Activated CD4-positive, alpha-beta T cell treated with anti-CD3 and anti-CD28 coated beads, Interleukin-2, amount 10 ng/mL, durations not matched to agents 7 days and 5 days (primary cell): ENCODE measurements at regions not wholly inside any gene's neighbourhood (a gene's known extent, or its start where the extent isn't known, plus 50 kb on each side); places are given as distances from the start of the nearest gene placed in this dataset.
"Not testable (repeated sequence)": the region's sequence is repeated elsewhere in the genome, so short reads cannot be mapped to it uniquely, and the experiment has no call there.

Source experiments
- CTCF ChIA-PET: fragments of 350-600 bp; sonication (Branson Sonifier 250); formaldehyde crosslinking; loops from one replicate; lab custom pipeline; 2021; ENCODE audit warnings: antibody characterized with exemption; lab: Charles Lee
- POLR2A ChIA-PET: fragments of 350-600 bp; sonication (Branson Sonifier 250); formaldehyde crosslinking; loops from one replicate; lab custom pipeline; 2021; ENCODE audit warnings: antibody characterized with exemption; lab: Charles Lee
- DNase-seq: peaks from one replicate; pipeline ENCODE4 v3.0.0-alpha.2; 2020
- H3K27ac Mint-ChIP-seq: one replicate; pipeline ENCODE4 v1.8.0; 2021; ENCODE audit warnings: mild to moderate bottlenecking, moderate library complexity, mixed read lengths
- H3K27me3 Mint-ChIP-seq: one replicate; pipeline ENCODE4 v1.8.0; 2021; ENCODE audit warnings: mixed read lengths
- H3K36me3 Mint-ChIP-seq: one replicate; pipeline ENCODE4 v1.8.0; 2021; ENCODE audit warnings: low read depth, mixed read lengths
- H3K4me1 Mint-ChIP-seq: one replicate; pipeline ENCODE4 v1.8.0; 2021; ENCODE audit warnings: mixed read lengths
- H3K4me3 Mint-ChIP-seq: one replicate; pipeline ENCODE4 v1.8.0; 2021; ENCODE audit warnings: mild to moderate bottlenecking, moderate library complexity, mixed read lengths
- H3K9me3 Mint-ChIP-seq: one replicate; pipeline ENCODE4 v1.8.0; 2021; ENCODE audit warnings: mixed read lengths

DNA sequence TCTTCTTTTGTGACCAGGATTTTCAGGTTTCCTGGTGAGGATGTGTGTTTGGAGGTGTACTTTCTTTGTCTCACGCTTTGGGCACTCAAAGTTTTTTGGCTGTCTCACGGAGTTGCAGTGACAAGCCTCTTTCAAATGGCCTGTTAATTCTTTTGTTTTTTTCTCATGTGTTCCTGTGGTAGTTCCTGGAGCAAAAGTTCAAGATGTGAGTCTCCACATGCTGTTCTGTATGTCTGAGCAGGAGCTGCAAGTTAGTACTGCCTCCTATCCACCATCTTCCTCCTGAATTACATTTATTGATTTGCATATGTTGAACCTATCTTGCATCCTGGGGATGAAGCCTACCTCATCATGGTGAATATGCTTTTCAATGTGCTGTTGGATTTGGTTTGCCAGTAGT is 118.5 kb downstream of the VSIG4 start:
- H3K27ac Mint-ChIP-seq = no peak overlapping the region

DNA sequence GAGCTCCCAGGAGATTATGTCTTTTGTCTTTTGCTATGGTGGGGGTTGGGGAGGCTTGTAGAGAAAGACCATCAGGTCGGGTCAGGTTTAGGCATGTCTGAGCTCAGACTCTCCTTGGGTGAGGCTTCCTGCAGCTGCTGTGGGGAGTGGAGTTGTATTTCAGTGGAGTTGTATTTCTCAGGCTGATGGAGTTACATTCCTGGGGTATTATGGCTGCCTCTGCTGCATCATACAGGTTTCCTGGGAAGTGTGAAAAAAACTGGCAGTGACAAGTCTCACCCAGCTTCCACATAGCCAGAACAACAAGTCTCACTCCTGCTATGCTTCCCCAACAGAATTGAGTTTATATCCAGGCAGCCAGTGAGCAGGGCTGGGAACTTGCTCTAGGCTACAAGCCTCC is 119.3 kb downstream of the VSIG4 start:
- peaks cover 45% of the 10 kb centered on the region for H3K4me1 Mint-ChIP-seq
- peak overlapping the region; percentile 50 for H3K27ac Mint-ChIP-seq
- no peaks in the 10 kb centered on the region for H3K27me3 Mint-ChIP-seq
- H3K36me3 Mint-ChIP-seq = peaks cover 24% of the 10 kb centered on the region
- H3K4me3 Mint-ChIP-seq = no peak overlapping the region
- no peak for DNase-seq
- ChIA-PET POLR2A (no interaction called here), CTCF (no interaction called here)
- peaks cover 26% of the 10 kb centered on the region for H3K9me3 Mint-ChIP-seq

More for the DNA sequence above, 118.5 kb downstream of the VSIG4 start:
- no peak for DNase-seq
- peaks cover 31% of the 10 kb centered on the region for H3K9me3 Mint-ChIP-seq
- peaks cover 52% of the 10 kb centered on the region for H3K4me1 Mint-ChIP-seq
- H3K27me3 Mint-ChIP-seq = no peaks in the 10 kb centered on the region
- H3K36me3 Mint-ChIP-seq = peaks cover 30% of the 10 kb centered on the region
- H3K4me3 Mint-ChIP-seq = no peak overlapping the region
- POLR2A ChIA-PET = no interaction called here
- CTCF ChIA-PET = no interaction called here

DNA sequence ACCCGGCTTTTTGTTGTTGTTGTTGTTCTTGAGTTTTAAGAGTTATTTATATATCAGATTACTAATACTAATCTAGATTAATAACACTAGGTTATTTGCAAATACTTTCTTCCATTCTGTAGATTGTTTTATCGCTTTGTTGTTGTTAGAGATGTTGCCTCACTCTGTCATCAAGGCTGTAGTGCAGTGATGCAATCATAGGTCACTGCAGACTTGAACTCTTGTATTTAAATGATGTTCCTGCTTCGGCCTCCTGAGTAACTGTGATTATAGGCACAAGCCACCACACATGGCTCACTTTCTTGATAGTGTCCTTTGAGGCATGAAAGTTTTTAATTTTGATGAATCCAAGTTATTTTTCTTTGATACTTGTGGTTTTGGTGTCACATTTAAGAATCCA is 129.0 kb downstream of the VSIG4 start:
- ChIA-PET CTCF (no interaction called here), POLR2A (no interaction called here)
- H3K4me1 Mint-ChIP-seq = no peaks in the 10 kb centered on the region
- peaks cover 3% of the 10 kb centered on the region for H3K36me3 Mint-ChIP-seq
- no peak overlapping the region for H3K4me3 Mint-ChIP-seq
- peaks cover 3% of the 10 kb centered on the region for H3K9me3 Mint-ChIP-seq
- H3K27ac Mint-ChIP-seq = no peak overlapping the region
- no peak for DNase-seq
- H3K27me3 Mint-ChIP-seq = no peaks in the 10 kb centered on the region

DNA sequence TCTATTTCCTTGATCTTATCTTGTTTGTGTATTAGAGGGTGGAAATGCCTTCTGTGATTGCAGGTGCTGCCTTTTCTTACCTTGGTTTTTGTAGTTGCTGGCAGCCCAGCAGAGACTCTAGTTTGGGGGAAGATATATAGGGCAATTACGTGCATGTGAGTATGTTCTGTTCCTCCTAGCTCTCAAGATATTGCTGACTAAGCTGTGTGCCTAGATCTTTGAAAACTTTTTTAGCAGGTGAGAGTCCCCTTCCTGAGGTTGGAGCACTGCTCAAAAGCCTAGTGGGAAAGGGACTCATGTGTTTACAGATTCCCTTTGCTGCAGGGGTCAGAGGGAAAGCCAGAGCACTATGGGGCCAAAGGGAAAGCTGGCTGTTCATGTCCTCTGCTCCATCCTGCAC is 136.1 kb downstream of the VSIG4 start:
- Mint-ChIP-seq H3K27ac (no peak overlapping the region), H3K9me3 (peaks cover 6% of the 10 kb centered on the region), H3K36me3 (peaks cover 7% of the 10 kb centered on the region), H3K27me3 (no peaks in the 10 kb centered on the region), H3K4me1 (peaks cover 16% of the 10 kb centered on the region), H3K4me3 (no peak overlapping the region)
- no peak for DNase-seq
- ChIA-PET POLR2A (no interaction called here), CTCF (no interaction called here)

DNA sequence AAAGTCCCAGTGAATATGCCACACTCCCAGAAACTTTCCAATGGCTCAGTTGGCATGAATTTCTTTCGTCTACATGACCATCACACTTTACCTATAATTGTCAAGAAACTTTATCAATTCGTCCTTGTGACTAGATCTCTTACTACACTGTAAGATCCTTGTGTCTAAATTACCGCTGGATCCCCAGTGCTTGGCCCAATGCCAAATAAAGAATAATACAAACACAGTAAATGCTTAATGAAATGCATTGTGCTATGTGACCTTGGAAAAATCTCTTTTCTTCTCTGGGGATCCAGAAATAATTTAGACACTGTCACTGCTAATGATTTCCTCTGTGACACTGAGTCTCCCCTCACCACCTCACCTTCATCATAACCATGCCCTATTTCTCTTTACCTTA is 137.9 kb downstream of the VSIG4 start:
- no peak overlapping the region for H3K4me3 Mint-ChIP-seq
- ChIA-PET CTCF (no interaction called here), POLR2A (no interaction called here)
- peaks cover 7% of the 10 kb centered on the region for H3K36me3 Mint-ChIP-seq
- no peaks in the 10 kb centered on the region for H3K27me3 Mint-ChIP-seq
- H3K9me3 Mint-ChIP-seq = peaks cover 10% of the 10 kb centered on the region
- peaks cover 16% of the 10 kb centered on the region for H3K4me1 Mint-ChIP-seq
- DNase-seq = no peak
- no peak overlapping the region for H3K27ac Mint-ChIP-seq

DNA sequence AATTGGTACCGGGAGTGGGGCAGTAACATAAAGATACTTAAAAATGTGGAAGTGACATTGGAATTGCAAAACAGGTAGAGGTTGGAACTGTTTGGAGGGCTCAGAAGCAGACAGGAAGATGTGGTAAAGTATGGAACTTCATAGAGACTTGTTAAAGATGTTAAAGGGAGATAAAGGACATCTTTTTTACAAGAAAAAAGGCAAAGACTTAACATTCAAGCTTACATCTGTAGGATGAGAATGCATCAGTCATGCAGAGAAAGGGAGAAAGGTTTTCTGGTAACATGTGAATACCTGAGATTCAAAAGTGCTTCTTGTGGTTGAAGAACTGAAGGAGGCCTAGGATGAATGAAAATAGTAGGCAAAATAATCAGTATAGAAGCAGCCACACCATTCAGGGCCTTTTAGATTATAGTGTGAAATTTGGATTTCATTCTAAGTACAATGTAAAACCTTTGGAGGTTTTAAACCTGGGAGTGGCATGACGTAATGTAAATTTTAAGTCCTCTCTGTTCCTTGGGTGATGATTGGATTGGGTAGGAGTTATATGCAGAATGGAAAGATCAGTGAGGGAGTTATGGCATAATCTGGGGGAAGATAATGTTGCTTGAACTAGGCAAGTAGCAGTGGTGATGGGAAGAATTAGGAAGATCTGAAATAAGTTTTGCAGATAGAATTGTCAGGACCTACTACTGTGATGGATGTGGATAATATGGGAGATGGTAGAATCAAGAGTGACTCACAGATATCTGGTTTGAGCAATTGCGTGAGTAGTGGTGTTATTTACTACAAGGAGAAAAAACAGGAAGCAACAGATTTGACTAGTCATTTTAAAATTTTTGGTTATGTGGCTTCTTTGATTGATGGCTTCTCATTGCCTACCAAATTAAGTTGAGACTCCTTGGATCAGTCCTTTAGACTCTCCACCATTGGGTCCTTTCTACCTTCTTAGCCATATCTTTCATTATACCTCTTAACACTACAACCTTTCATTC is 138.7 kb downstream of the VSIG4 start:
- no peak overlapping the region for H3K4me3 Mint-ChIP-seq
- H3K4me1 Mint-ChIP-seq = peaks cover 16% of the 10 kb centered on the region
- POLR2A ChIA-PET = no interaction called here
- DNase-seq = no peak
- H3K27ac Mint-ChIP-seq = no peak overlapping the region
- peaks cover 7% of the 10 kb centered on the region for H3K36me3 Mint-ChIP-seq
- CTCF ChIA-PET = no interaction called here
- no peaks in the 10 kb centered on the region for H3K27me3 Mint-ChIP-seq
- peaks cover 10% of the 10 kb centered on the region for H3K9me3 Mint-ChIP-seq

DNA sequence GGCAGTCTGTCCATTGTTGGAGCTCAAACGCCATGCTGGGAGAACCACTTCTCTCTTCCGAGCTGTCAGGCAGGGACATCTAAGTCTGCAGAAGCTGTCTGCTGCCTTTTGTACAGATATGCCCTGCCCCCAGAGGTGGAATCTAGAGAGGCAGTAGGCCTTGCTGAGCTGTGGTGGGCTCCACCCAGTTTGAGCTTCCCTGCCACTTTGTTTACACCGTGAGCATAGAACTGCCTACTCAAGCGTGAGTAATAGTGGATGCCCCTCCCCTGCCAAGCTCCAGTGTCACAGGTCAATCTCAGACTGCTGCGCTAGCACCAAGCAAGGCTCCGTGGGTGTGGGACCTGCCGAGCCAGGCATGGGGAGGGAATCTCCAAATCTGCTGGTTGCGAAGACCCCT is 145.7 kb downstream of the VSIG4 start:
- Mint-ChIP-seq H3K27me3 (no peaks in the 10 kb centered on the region), H3K9me3 (peaks cover 10% of the 10 kb centered on the region), H3K4me1 (peaks cover 17% of the 10 kb centered on the region), H3K4me3 (no peak overlapping the region), H3K27ac (no peak overlapping the region), H3K36me3 (peaks cover 4% of the 10 kb centered on the region)
- POLR2A ChIA-PET = no interaction called here
- no peak for DNase-seq
- CTCF ChIA-PET = interaction anchor here (1.9 to 2.0 kb wide), 2 partner anchors 11 to 14 kb away, joined by 4 to 7 read pairs; no protein-coding TSS in a partner anchor

DNA sequence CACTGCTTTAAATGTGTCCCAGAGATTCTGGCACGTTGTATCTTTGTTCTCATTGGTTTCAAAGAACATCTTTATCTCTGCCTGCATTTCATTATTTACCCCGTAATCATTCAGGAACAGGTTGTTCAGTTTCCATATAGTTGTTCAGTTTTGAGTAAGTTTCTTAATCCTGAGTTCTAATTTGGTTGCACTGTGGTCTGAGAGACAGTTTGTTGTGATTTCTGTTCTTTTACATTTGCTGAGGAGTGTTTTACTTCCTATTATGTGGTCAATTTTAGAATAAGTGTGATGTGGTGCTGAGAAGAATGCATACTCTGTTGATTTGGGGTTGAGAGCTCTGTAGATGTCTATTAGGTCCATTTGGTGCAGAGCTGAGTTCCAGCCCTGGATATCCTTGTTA is 148.1 kb downstream of the VSIG4 start:
- CTCF ChIA-PET = interaction anchor here (1.1 kb wide), 1 partner anchor 28 kb away, joined by 3 read pairs; no protein-coding TSS in a partner anchor
- H3K36me3 Mint-ChIP-seq, H3K27me3 Mint-ChIP-seq, H3K4me3 Mint-ChIP-seq, DNase-seq, H3K27ac Mint-ChIP-seq, H3K9me3 Mint-ChIP-seq, POLR2A ChIA-PET: not testable (repeated sequence)
- H3K4me1 Mint-ChIP-seq = peaks cover 17% of the 10 kb centered on the region

DNA sequence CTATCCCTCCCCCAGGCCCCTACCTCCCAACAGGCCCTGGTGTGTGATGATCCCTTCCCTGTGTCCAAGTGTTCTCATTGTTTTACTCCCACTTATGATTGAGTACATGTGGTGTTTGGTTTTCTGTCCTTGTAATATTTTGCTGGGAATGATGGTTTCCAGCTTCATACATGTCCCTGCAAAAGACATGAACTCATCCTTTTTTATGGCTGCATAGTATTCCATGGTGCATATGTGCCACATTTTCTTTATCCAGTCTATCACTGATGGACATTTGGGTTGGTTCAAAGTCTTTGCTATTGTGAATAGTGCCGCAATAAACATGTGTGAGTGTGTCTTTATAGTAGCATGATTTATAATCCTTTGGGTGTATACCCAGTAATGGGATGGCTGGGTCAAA is 151.7 kb downstream of the VSIG4 start:
- DNase-seq, CTCF ChIA-PET, POLR2A ChIA-PET, H3K27me3 Mint-ChIP-seq, H3K36me3 Mint-ChIP-seq, H3K9me3 Mint-ChIP-seq, H3K27ac Mint-ChIP-seq, H3K4me3 Mint-ChIP-seq: not testable (repeated sequence)
- H3K4me1 Mint-ChIP-seq = peaks cover 22% of the 10 kb centered on the region

DNA sequence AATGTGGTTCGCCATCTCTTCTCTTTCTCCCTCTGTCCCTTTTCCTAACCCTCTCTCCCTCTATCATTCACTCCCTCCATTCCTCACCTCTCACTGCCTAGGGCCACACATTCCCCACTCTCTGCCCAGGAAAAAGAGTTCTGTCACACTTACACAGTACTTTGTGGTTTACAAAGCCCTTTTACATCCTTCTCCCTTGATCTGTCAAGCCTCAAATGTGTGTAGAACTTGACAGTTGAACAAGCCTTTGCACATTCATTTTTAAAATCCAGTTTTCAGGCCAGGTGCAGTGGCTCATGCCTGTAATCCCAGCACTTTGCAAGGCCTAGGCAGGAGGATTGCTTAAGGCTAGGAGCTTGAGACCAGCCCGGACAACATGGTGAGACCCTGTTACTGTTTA is 156.3 kb downstream of the VSIG4 start:
- POLR2A ChIA-PET = no interaction called here
- no peaks in the 10 kb centered on the region for H3K9me3 Mint-ChIP-seq
- H3K36me3 Mint-ChIP-seq = no peaks in the 10 kb centered on the region
- no peak overlapping the region for H3K4me3 Mint-ChIP-seq
- peaks cover 9% of the 10 kb centered on the region for H3K4me1 Mint-ChIP-seq
- no peaks in the 10 kb centered on the region for H3K27me3 Mint-ChIP-seq
- H3K27ac Mint-ChIP-seq = no peak overlapping the region
- CTCF ChIA-PET = no interaction called here
- DNase-seq = no peak

DNA sequence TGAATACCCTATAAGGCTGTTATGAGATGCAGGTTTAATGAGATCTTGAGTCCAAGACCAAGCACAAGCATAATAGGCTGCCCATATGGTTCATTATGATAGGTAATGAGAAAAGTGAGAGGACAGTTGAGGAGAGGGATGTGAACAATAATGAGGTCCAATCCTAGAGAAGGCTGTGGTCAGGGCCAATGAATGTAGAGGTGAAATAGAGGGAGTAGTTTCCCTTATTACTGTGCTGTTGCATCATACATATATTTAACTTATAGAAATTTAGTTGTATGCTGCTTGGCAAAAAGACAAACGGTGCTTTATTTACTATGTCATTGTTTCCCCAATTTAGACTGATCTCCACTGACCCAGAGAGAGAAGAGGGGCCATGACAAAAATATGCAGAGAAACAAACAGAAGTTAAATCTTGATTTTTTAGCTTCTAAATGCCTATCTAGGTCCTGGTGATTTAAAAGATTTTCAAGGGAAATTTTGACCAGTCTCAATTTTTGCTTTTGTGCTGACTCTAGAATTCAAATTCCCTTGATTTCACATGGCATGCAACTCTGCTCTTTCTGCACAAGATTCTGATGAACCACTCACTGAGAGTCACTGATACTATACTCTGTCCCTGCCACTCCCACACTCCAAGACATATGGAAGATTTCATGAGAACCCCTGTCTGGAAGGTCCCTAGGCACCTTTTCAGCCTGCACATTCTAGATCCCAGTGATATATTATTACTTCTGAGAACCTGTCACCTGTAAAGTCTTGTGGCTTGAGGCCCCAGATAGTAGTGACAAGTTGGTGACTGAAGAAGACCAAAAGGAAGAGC is 159.7 kb downstream of the VSIG4 start:
- Mint-ChIP-seq H3K9me3 (peaks cover 2% of the 10 kb centered on the region), H3K27ac (no peak overlapping the region), H3K27me3 (no peaks in the 10 kb centered on the region), H3K36me3 (no peaks in the 10 kb centered on the region), H3K4me3 (no peak overlapping the region), H3K4me1 (peaks cover 13% of the 10 kb centered on the region)
- ChIA-PET POLR2A (no interaction called here), CTCF (interaction anchor here (2.4 kb wide), 1 partner anchor 14 kb away, joined by 7 read pairs; no protein-coding TSS in a partner anchor)
- no peak for DNase-seq

DNA sequence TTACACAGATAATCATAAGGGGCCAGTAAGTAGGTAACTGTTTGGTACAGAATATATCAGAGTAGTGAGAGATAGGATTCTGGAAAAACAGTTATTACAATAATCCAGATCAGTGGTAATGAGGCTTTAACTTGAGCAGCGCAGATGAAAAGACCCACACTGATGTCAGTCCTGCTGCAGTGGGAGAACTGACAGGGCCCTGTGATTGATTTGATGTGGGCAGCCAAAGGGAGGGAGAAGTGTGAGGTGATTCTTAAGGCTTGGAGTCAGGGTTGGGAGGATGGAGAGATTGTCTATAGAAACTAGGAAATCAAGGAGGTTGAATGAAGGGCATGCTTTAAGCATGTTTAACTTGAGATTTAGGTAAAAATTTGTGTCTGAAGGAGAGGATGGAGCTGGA is 161.4 kb downstream of the VSIG4 start:
- H3K27me3 Mint-ChIP-seq = no peaks in the 10 kb centered on the region
- peaks cover 2% of the 10 kb centered on the region for H3K9me3 Mint-ChIP-seq
- DNase-seq = no peak
- ChIA-PET CTCF (no interaction called here), POLR2A (no interaction called here)
- no peak overlapping the region for H3K4me3 Mint-ChIP-seq
- H3K27ac Mint-ChIP-seq = no peak overlapping the region
- peaks cover 10% of the 10 kb centered on the region for H3K4me1 Mint-ChIP-seq
- no peaks in the 10 kb centered on the region for H3K36me3 Mint-ChIP-seq

DNA sequence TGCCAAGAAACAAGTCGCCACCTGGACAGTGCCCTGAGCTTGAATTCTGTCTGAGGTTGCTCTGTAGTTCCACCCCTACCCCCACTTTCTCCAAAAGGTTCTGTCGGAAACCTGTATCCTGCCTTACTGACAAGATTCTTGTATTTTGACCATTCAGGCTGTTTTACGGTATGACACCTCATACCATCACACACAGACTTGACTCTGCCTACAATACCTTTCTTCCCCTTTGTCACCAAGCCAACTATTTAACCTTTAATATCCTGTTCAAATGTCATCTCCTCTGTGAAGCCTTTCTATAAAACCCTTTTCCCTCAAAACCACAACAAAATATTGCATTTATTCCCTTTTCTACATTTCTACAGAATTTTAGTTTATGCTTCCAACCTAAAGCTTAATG is 161.9 kb downstream of the VSIG4 start:
- H3K4me1 Mint-ChIP-seq = peaks cover 6% of the 10 kb centered on the region
- H3K4me3 Mint-ChIP-seq = no peak overlapping the region
- H3K9me3 Mint-ChIP-seq = peaks cover 2% of the 10 kb centered on the region
- no peak for DNase-seq
- CTCF ChIA-PET = no interaction called here
- POLR2A ChIA-PET = no interaction called here
- no peak overlapping the region for H3K27ac Mint-ChIP-seq
- H3K36me3 Mint-ChIP-seq = no peaks in the 10 kb centered on the region
- no peaks in the 10 kb centered on the region for H3K27me3 Mint-ChIP-seq
